NCI-H1930 (cell line): ENCODE measurements at regions not wholly inside any gene's neighbourhood (a gene's known extent, or its start where the extent isn't known, plus 50 kb on each side); places are given as distances from the start of the nearest gene placed in this dataset.

Experiments
- DNase-seq, 2 experiments: peaks; one replicate each; lab custom pipeline; 2025; lab: John Stamatoyannopoulos, UW

DNA sequence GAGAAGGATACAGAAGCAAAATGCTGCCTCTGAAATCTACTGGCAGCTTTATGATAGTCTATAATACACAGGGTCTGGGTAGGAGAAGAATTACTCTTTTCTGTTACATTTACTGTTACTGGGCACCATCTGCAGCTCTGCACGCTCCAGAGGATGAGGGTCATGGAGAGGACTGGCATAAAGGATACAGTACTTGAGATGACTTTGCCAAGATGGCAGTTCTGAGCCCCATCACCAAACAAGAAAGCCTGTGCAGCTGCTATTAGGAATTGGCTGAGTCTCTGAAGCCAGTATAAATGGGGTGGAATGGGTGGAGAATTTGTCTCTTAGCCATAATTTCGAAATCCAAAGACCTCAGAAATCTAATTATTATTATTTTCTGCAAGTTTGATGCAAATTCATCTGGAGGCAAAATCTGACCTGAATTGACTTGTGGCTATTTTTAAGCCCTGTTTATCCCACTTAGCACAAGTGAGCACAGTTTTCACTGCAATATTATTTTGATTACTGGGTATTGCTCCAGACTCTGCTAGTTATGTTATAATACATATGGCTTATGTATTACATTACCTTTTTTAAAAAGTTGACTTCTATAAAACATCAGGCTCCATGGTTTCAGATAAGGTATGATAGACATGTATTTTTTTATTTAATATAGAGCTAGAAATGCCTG lies 579.5 kb downstream of the MBD2 start:
- DNase-seq: no peak

DNA sequence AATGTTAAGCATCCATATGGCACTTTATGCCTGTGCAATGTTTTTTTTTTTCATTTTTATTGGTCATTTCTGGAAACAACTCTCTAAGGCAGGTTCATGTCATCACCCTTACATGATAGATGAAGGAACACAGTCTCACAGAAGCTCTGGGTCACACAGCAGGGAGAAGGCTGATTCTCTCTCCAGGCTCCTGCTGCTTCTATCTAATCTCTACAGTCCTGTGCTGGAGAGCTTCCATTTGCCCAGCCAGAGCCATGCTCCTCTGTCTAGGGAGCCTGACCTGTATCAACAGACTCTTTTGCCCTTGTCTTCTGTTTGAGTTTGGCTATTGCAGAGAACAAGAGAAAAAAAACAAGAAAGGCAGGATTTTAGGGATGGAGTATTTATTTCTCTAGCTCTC lies 584.8 kb downstream of the MBD2 start:
- no peak for DNase-seq

DNA sequence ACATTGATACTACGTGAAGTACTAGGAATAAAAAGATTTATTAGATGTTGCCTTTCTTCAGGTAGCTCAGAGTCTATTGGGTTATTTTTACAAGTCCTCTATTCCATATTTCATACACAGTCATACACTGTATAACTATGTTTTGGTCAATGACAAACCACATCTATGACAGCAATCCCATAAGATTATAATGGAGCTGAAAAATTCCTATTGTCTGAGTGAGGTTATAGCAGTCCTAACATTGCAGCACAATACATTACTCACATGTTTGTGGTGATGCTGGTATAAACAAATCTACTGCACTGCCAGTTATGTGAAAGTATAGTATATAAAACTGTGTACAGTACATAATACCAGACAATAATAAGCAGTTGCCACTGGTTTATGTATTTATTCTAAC lies 595.1 kb downstream of the MBD2 start:
- no peak for DNase-seq

DNA sequence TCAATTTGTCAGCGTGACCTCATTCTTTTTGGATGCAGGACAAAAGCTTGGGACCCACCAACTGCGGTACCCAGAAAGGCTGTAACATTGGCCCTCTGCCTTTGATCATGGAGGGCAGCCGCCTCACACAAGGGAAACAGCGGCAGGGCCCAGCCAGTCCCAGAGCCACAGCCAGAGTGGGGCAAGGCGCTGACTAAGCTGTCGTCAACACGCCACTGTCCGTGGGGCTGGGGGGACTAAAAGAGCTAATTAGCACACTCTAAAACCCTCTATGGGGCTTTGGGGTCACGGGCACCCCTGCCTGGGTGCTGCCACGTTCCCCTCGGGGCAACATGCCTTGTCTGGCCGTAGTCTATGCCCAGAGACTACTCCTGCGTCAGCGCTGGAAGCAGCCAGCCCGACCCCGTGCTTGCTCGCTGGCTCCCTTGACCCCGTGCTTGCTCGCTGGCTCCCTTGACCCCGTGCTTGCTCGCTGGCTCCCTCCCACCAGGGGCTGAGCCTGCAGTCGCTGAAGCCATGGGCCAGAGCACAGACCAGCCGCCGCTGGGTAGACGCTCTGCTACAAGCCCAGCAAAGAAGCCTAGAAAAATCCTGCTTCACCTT lies 598.4 kb downstream of the MBD2 start:
- no peak for DNase-seq

DNA sequence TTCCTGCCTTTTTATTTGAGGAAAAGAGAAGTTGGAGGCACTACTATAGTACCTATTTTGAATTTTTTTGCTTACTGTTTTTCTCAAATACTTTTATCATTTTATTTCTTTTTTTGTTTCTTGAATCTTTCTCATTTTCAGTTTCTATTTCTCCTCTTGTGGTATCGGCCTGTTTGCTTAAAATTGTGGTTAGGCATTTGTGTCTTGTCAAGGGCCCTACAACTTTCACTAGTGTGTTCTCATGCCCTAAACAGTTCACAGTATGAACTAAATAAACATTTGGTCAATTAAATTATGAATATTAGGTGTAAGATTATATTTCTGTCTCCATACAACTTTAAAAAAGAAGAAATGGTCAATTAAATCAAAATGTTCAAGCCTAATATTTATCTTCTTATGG lies 613.5 kb downstream of the MBD2 start:
- no peak for DNase-seq

DNA sequence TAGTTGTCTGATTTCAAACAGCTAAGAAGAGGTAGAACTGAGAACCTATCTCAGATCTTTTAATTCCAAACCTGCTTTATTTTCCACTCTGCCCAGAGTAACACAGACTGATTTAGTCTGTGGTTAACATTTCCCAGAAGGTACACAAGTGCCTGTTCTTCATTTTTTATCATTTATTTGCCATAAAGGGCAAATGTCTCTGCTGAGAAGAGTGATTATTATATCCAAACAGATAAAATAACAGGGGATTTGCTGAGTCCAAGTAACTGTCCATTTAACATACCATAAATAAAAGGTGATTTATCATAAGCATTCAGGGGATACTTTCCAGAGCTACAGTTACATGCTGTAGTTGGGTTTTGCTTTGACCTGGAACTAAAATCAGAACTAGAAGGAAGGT lies 617.7 kb downstream of the MBD2 start:
- DNase-seq: no peak

DNA sequence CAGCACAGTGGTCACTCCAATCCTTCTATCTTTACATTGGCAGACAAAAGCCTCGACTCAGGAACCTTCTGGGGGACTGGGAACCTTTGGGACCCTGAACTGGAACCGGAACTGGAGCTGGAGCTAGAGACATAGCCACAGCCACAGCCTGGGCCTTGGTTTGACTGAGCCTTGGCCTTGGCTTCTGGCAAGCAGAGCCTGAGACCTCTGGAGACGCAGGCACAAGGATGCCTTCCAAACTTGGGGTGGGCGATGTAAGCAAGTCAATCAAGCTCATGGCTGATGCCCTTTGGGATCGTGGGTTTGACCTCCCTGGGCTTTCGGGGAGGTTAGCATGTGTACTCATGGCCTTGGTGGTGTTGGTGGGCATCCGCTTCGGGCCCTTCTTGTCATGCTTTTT lies 619.3 kb downstream of the MBD2 start:
- DNase-seq: no peak

DNA sequence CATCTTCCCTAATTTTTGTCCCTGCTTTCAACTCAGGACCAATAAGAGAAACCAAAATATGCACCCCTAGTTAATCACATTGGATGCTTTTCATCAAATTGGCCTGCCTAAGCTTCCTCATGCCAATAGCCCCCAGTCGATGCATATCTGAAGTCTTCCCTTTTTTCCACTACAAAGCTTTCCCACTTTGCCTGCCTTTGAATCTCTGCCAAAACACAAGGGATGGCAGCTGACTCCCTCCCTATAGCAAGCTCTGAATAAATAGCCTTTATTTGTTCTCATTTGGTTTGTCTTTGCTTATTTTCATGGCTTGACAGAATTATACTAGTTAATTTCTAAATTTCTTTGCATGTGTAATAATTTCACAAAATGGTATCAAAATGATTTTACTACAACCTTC lies 621.2 kb downstream of the MBD2 start:
- no peak for DNase-seq

DNA sequence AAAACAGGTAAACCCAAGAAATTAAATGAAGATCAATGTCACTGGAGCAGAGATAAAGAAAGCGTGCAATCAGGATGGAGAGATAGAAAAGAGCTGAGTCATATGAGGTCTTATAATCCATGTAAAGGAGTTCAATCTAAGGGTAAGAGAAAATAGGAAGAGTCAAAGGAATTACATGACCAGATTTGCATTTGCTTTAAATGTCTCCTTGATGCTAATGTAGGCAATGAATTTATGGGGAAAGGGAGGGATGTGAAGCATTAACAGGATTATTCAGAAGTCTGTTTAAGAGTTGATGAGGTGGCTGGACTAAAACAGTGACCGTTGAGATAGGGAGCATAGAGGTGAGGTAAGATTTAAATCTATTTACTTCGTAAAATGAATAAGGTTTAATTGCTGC lies 623.1 kb downstream of the MBD2 start:
- no peak for DNase-seq

DNA sequence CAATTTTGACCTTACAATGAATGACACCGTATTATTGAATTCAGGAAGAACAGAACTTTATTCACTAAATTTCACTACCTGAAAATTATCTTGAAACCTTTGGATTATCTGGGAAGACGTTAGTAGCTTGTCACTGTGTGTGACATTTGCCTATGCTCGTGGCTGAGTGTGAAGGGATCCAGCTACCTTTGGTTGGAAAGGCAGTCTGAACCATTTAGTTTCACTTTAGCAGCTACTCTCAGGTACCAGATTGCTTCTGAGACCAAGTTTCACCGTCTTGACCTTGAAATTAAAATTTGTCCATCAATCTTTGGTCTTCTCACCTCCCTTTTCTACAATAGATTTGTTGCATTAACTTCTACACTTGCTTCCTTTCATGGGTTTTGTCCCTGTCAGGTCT lies 637.5 kb downstream of the MBD2 start:
- DNase-seq: no peak
